SK-N-SH (cell line): ENCODE measurements at regions not wholly inside any gene's neighbourhood (a gene's known extent, or its start where the extent isn't known, plus 50 kb on each side); places are given as distances from the start of the nearest gene placed in this dataset.

ENCODE experiments used
- CTCF ChIA-PET: fragments of 300-600, 350-600 bp; formaldehyde crosslinking; extraction: SDS; loops from one replicate; lab custom pipeline; 2021; lab: Yijun Ruan, JAX
- POLR2A ChIA-PET: fragments of 350-600 bp; sonication (Branson Sonifier 250); formaldehyde crosslinking; extraction: SDS; loops from one replicate; lab custom pipeline; 2020; ENCODE audit warnings: antibody characterized with exemption, inconsistent platforms; lab: Yijun Ruan, JAX
- DNase-seq: peaks from one replicate; pipeline ENCODE4 v3.0.0; 2012
- H2AFZ ChIP-seq: fragments of 200-600 bp; sonication (generic); 2 replicates; pipeline ENCODE4 v1.8.1; 2016; ENCODE audit warnings: antibody characterized with exemption, mild to moderate bottlenecking, low read depth
- H3F3A ChIP-seq: fragments of 200-600 bp; sonication (generic); replicated peaks from 2 replicates; pipeline ENCODE3; 2016; ENCODE audit warnings: antibody characterized with exemption, mild to moderate bottlenecking; ENCODE audit not compliant: insufficient read depth
- H3K27ac ChIP-seq, 2 experiments: fragments of 200-500 bp in 1 of 2; fragments of 200-600 bp in 1 of 2; sonication (Bioruptor generic) in 1 of 2; sonication (generic), shearing (Covaris generic) in 1 of 2; 2 replicates each; pipeline versions ENCODE4 v1.5.1 to v1.6.1; 2014 to 2016; ENCODE audit warnings: low read depth in 2 of 2, inconsistent platforms in 1 of 2, low read length in 1 of 2, mild to moderate bottlenecking in 1 of 2, mixed read lengths in 1 of 2
- H3K27me3 ChIP-seq: fragments of 200-600 bp; sonication (generic), shearing (Covaris generic); 2 replicates; pipeline ENCODE4 v1.6.1; 2016; ENCODE audit warnings: mixed run types; ENCODE audit not compliant: insufficient read depth
- H3K36me3 ChIP-seq, 2 experiments: fragments of 200-500 bp in 1 of 2; fragments of 200-600 bp in 1 of 2; sonication (Bioruptor generic) in 1 of 2; sonication (generic) in 1 of 2; replicated peaks in 1 of 2; 2 replicates each; pipeline versions ENCODE3 to v1.5.1; 2014 to 2016; ENCODE audit warnings: low read length in 1 of 2, mild to moderate bottlenecking in 1 of 2; ENCODE audit not compliant: insufficient read depth in 2 of 2, control insufficient read depth in 1 of 2
- H3K4me1 ChIP-seq, 2 experiments: fragments of 200-500 bp in 1 of 2; fragments of 200-600 bp in 1 of 2; sonication (Bioruptor generic) in 1 of 2; sonication (generic), shearing (Covaris generic) in 1 of 2; 2 replicates each; pipeline versions ENCODE4 v1.5.1 to v1.6.1; 2014 to 2016; ENCODE audit warnings: low read depth in 1 of 2, low read length in 1 of 2, mixed run types in 1 of 2; ENCODE audit not compliant: insufficient read depth in 2 of 2, control insufficient read depth in 1 of 2
- H3K4me2 ChIP-seq: fragments of 200-600 bp; sonication (generic), shearing (Covaris generic); 2 replicates; pipeline ENCODE4 v1.6.1; 2017; ENCODE audit warnings: mixed run types
- H3K4me3 ChIP-seq, 2 experiments: fragments of 200-500 bp in 1 of 2; fragments of 200-600 bp in 1 of 2; sonication (Bioruptor generic) in 1 of 2; sonication (generic), shearing (Covaris generic) in 1 of 2; 2 replicates each; pipeline versions ENCODE4 v1.5.1 to v1.8.1; 2014 to 2016; ENCODE audit warnings: low read depth in 2 of 2, inconsistent platforms in 1 of 2, low read length in 1 of 2, mild to moderate bottlenecking in 1 of 2, mixed read lengths in 1 of 2, moderate library complexity in 1 of 2
- H3K79me2 ChIP-seq: fragments of 200-600 bp; sonication (generic); 2 replicates; pipeline ENCODE4 v1.8.1; 2017; ENCODE audit warnings: mild to moderate bottlenecking; ENCODE audit not compliant: insufficient read depth
- H3K9ac ChIP-seq: fragments of 200-600 bp; sonication (generic); 2 replicates; pipeline ENCODE4 v1.6.1; 2017; ENCODE audit warnings: mixed run types
- H3K9me2 ChIP-seq: fragments of 200-600 bp; sonication (generic); 2 replicates; pipeline ENCODE4 v1.6.1; 2017; ENCODE audit warnings: mixed run types
- H3K9me3 ChIP-seq: fragments of 200-600 bp; sonication (generic); 2 replicates; pipeline ENCODE4 v1.6.1; 2017; ENCODE audit warnings: mixed run types, mild to moderate bottlenecking, moderate library complexity
- H4K20me1 ChIP-seq: fragments of 200-600 bp; sonication (generic); 2 replicates; pipeline ENCODE4 v1.6.1; 2017; ENCODE audit warnings: mild to moderate bottlenecking, mixed run types; ENCODE audit not compliant: insufficient read depth
- ELF1 ChIP-seq: IDR thresholded peaks from 2 replicates; pipeline ENCODE4 v1.4.0; 2012
- EP300 ChIP-seq, 2 experiments: IDR thresholded peaks; 2 replicates each; pipeline versions ENCODE4 v1.4.0 to v1.6.1; 2012; ENCODE audit warnings: borderline replicate concordance in 1 of 2, low read depth in 1 of 2, low read length in 1 of 2
- FOXJ3 ChIP-seq: sonication (generic); formaldehyde crosslinking; IDR thresholded peaks from 2 replicates; pipeline ENCODE4 v1.5.1; 2020; ENCODE audit warnings: mild to moderate bottlenecking, missing genetic modification reagents
- FOXM1 ChIP-seq: IDR thresholded peaks from 2 replicates; pipeline ENCODE4 v1.4.0; 2012; ENCODE audit warnings: low read depth, mild to moderate bottlenecking
- GABPA ChIP-seq: IDR thresholded peaks from 2 replicates; pipeline ENCODE4 v1.4.0; 2012; ENCODE audit warnings: low read depth, mild to moderate bottlenecking
- GATA2 ChIP-seq: sonication (generic); formaldehyde crosslinking; IDR thresholded peaks from 2 replicates; pipeline ENCODE4 v1.5.0; 2020; ENCODE audit warnings: mild to moderate bottlenecking, missing genetic modification reagents
- MEF2A ChIP-seq: IDR thresholded peaks from 2 replicates; pipeline ENCODE4 v1.4.0; 2012; ENCODE audit warnings: low read depth, borderline replicate concordance
- MXI1 ChIP-seq: IDR thresholded peaks from 2 replicates; pipeline ENCODE4 v1.6.1; 2012; ENCODE audit warnings: mild to moderate bottlenecking, low read depth, low read length, improper control_type of control experiment
- POLR2AphosphoS5 ChIP-seq: IDR thresholded peaks from 2 replicates; pipeline ENCODE4 v1.6.1; 2012; ENCODE audit warnings: low read depth, low read length
- RAD21 ChIP-seq: IDR thresholded peaks from 2 replicates; pipeline ENCODE4 v1.6.1; 2012; ENCODE audit warnings: mild to moderate bottlenecking, low read length
- RCOR1 ChIP-seq: fragments of 150-350 bp; IDR thresholded peaks from 2 replicates; pipeline ENCODE4 v1.6.1; 2017; ENCODE audit warnings: antibody characterized with exemption, low read length
- REST ChIP-seq: IDR thresholded peaks from 2 replicates; pipeline ENCODE4 v1.6.1; 2012; ENCODE audit warnings: mild to moderate bottlenecking, low read depth, low read length, moderate library complexity
- RFX5 ChIP-seq: IDR thresholded peaks from 2 replicates; pipeline ENCODE4 v1.6.1; 2012; ENCODE audit warnings: mild to moderate bottlenecking, improper control_type of control experiment, low read length
- SIN3A ChIP-seq: IDR thresholded peaks from 2 replicates; pipeline ENCODE4 v1.6.1; 2012; ENCODE audit warnings: low read depth, mild to moderate bottlenecking, low read length, moderate library complexity, borderline replicate concordance
- SMC3 ChIP-seq: IDR thresholded peaks from 2 replicates; pipeline ENCODE4 v1.6.1; 2012; ENCODE audit warnings: low read depth, low read length, improper control_type of control experiment
- WGBS: methylation state at CpG from one replicate; pipeline ENCODE4 v1.1.6; 2017; ENCODE audit warnings: low lambda C conversion rate; 5-methylcytosine and 5-hydroxymethylcytosine counted together
- TF ChIP-seq, protein P1 (sequence below): fragments of 150-350 bp; IDR thresholded peaks from 2 replicates; pipeline ENCODE4 v1.6.1; 2016; ENCODE audit warnings: mild to moderate bottlenecking, low read depth, low read length
- TF ChIP-seq, protein P2 (sequence below): IDR thresholded peaks from 2 replicates; pipeline ENCODE4 v1.4.0; 2012; ENCODE audit warnings: low read depth, borderline replicate concordance
- TF ChIP-seq, protein P3 (sequence below): IDR thresholded peaks from 2 replicates; pipeline ENCODE4 v1.4.0; 2012; ENCODE audit warnings: low read depth
- TF ChIP-seq, protein P4 (sequence below): fragments of 150-350 bp; IDR thresholded peaks from 2 replicates; pipeline ENCODE4 v1.6.1; 2017; ENCODE audit warnings: antibody characterized with exemption, low read length, low read depth, borderline replicate concordance

GRCh38 chr1:67551375-67551774 lies 121.2 kb upstream of the SERBP1 start:
- H3K79me2 ChIP-seq = no peaks in the 10 kb centered on the region
- ChIA-PET CTCF (interaction anchor here (0.6 to 3.2 kb wide), 7 partner anchors 10 to 214 kb away, joined by 3 to 25 read pairs (median 6); no protein-coding TSS in a partner anchor), POLR2A (no interaction called here)
- no peaks in the 10 kb centered on the region for H3F3A ChIP-seq
- no peaks in the 10 kb centered on the region for H3K36me3 ChIP-seq
- no peak overlapping the region for H3K4me2 ChIP-seq
- no peaks in the 10 kb centered on the region for H3K27me3 ChIP-seq
- no peak overlapping the region for H3K4me3 ChIP-seq
- H3K4me1 ChIP-seq = no peaks in the 10 kb centered on the region
- no peak overlapping the region for H2AFZ ChIP-seq
- TF ChIP-seq REST (no peak), MEF2A (no peak), FOXJ3 (CRISPR knock-in tag) (no peak), EP300 (IDR thresholded peaks at IDR 0.05; ENCODE audit: borderline replicate concordance in 1 of 2, low read depth in 1 of 2, low read length in 1 of 2) (no peak), GABPA (no peak), FOXM1 (no peak), SIN3A (no peak)
- TF ChIP-seq, protein P1, sequence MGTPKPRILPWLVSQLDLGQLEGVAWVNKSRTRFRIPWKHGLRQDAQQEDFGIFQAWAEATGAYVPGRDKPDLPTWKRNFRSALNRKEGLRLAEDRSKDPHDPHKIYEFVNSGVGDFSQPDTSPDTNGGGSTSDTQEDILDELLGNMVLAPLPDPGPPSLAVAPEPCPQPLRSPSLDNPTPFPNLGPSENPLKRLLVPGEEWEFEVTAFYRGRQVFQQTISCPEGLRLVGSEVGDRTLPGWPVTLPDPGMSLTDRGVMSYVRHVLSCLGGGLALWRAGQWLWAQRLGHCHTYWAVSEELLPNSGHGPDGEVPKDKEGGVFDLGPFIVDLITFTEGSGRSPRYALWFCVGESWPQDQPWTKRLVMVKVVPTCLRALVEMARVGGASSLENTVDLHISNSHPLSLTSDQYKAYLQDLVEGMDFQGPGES = no peak
- TF ChIP-seq, protein P2, sequence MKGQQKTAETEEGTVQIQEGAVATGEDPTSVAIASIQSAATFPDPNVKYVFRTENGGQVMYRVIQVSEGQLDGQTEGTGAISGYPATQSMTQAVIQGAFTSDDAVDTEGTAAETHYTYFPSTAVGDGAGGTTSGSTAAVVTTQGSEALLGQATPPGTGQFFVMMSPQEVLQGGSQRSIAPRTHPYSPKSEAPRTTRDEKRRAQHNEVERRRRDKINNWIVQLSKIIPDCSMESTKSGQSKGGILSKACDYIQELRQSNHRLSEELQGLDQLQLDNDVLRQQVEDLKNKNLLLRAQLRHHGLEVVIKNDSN = no peak
- no peak overlapping the region for H3K9ac ChIP-seq
- no peaks in the 10 kb centered on the region for H4K20me1 ChIP-seq
- no peak for DNase-seq
- WGBS = 91% methylated on average over 6 of the region's 6 CpGs
- H3K27ac ChIP-seq = no peak overlapping the region
- H3K9me3 ChIP-seq = no peaks in the 10 kb centered on the region
- no peaks in the 10 kb centered on the region for H3K9me2 ChIP-seq

GRCh38 chr1:67552336-67552759 lies 122.1 kb upstream of the SERBP1 start:
- POLR2A ChIA-PET = no interaction called here
- no peaks in the 10 kb centered on the region for H3K9me3 ChIP-seq
- H3K4me3 ChIP-seq = no peak overlapping the region
- no peak overlapping the region for H3K27ac ChIP-seq
- H3K4me2 ChIP-seq = no peak overlapping the region
- no peaks in the 10 kb centered on the region for H3K27me3 ChIP-seq
- H3K4me1 ChIP-seq = no peaks in the 10 kb centered on the region
- H3K9me2 ChIP-seq = no peaks in the 10 kb centered on the region
- 52% methylated on average over 3 of the region's 3 CpGs for WGBS
- DNase-seq = no peak
- CTCF ChIA-PET = interaction anchor here (0.6 to 3.2 kb wide), 9 partner anchors 10 to 243 kb away, joined by 3 to 25 read pairs (median 4); no protein-coding TSS in a partner anchor
- no peaks in the 10 kb centered on the region for H3K36me3 ChIP-seq
- no peaks in the 10 kb centered on the region for H3F3A ChIP-seq
- no peaks in the 10 kb centered on the region for H3K79me2 ChIP-seq
- TF ChIP-seq SMC3 (no peak), POLR2AphosphoS5 (no peak), RFX5 (no peak), RAD21 (no peak), EP300 (IDR thresholded peaks at IDR 0.05; ENCODE audit: borderline replicate concordance in 1 of 2, low read depth in 1 of 2, low read length in 1 of 2) (no peak), MEF2A (no peak), RCOR1 (no peak), GATA2 (CRISPR knock-in tag) (no peak), ELF1 (no peak), MXI1 (no peak)
- TF ChIP-seq, protein P3, sequence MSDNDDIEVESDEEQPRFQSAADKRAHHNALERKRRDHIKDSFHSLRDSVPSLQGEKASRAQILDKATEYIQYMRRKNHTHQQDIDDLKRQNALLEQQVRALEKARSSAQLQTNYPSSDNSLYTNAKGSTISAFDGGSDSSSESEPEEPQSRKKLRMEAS = no peak
- TF ChIP-seq, protein P4, sequence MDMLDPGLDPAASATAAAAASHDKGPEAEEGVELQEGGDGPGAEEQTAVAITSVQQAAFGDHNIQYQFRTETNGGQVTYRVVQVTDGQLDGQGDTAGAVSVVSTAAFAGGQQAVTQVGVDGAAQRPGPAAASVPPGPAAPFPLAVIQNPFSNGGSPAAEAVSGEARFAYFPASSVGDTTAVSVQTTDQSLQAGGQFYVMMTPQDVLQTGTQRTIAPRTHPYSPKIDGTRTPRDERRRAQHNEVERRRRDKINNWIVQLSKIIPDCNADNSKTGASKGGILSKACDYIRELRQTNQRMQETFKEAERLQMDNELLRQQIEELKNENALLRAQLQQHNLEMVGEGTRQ = no peak
- TF ChIP-seq, protein P2 = no peak
- no peaks in the 10 kb centered on the region for H4K20me1 ChIP-seq
- no peak overlapping the region for H3K9ac ChIP-seq
- H2AFZ ChIP-seq = no peak overlapping the region
